ENCODE measurements at regions not wholly inside any gene's neighbourhood (a gene's known extent, or its start where the extent isn't known, plus 50 kb on each side); places are given as distances from the start of the nearest gene placed in this dataset.

- Mint-ChIP-seq H3K4me1 (ENCODE audit: low read depth, unreplicated experiment) (no peaks in the 10 kb centered on the region), H3K9me3 (ENCODE audit: low read depth, unreplicated experiment) (no peaks in the 10 kb centered on the region), H3K27ac (ENCODE audit: unreplicated experiment) (no peak overlapping the region), H3K27me3 (ENCODE audit: unreplicated experiment) (no peaks in the 10 kb centered on the region), H3K36me3 (ENCODE audit: insufficient read depth, unreplicated experiment) (no peaks in the 10 kb centered on the region), H3K4me3 (ENCODE audit: low read depth, unreplicated experiment) (no peak overlapping the region)
- no peak for TF ChIP-seq CTCF (IDR thresholded peaks at IDR 0.05; ENCODE audit: unreplicated experiment)
- intact Hi-C loops (cut with micrococcal nuclease; ENCODE audit: unreplicated experiment): no loop called here
- CTCF ChIA-PET: no interaction called here
- no TSS peak for BruUV-seq (replicated peaks)
- no peak for DNase-seq
Measured at GRCh38 chr2:117639401-117639800, 175.1 kb upstream of the DDX18 start.

GRCh38 chr2:117644403-117644802, 170.1 kb upstream of the DDX18 start:
- Mint-ChIP-seq H3K36me3 (ENCODE audit: insufficient read depth, unreplicated experiment) (no peaks in the 10 kb centered on the region), H3K9me3 (ENCODE audit: low read depth, unreplicated experiment) (peaks cover 3% of the 10 kb centered on the region), H3K4me3 (ENCODE audit: low read depth, unreplicated experiment) (no peak overlapping the region), H3K27ac (ENCODE audit: unreplicated experiment) (no peak overlapping the region), H3K4me1 (ENCODE audit: low read depth, unreplicated experiment) (no peaks in the 10 kb centered on the region), H3K27me3 (ENCODE audit: unreplicated experiment) (no peaks in the 10 kb centered on the region)
- no peak for DNase-seq
- TF ChIP-seq CTCF (IDR thresholded peaks at IDR 0.05; ENCODE audit: unreplicated experiment): no peak
- CTCF ChIA-PET: no interaction called here
- intact Hi-C loops (cut with micrococcal nuclease; ENCODE audit: unreplicated experiment): no loop called here
- BruUV-seq (replicated peaks): no TSS peak

GRCh38 chr2:117645458-117645857, 169.0 kb upstream of the DDX18 start:
- no peaks in the 10 kb centered on the region for H3K36me3 Mint-ChIP-seq (ENCODE audit: insufficient read depth, unreplicated experiment)
- no peaks in the 10 kb centered on the region for H3K27me3 Mint-ChIP-seq (ENCODE audit: unreplicated experiment)
- CTCF ChIA-PET: no interaction called here
- no TSS peak for BruUV-seq (replicated peaks)
- H3K4me3 Mint-ChIP-seq (ENCODE audit: low read depth, unreplicated experiment): no peak overlapping the region
- DNase-seq: no peak
- no peak for TF ChIP-seq CTCF (IDR thresholded peaks at IDR 0.05; ENCODE audit: unreplicated experiment)
- intact Hi-C loops (cut with micrococcal nuclease; ENCODE audit: unreplicated experiment): no loop called here
- no peak overlapping the region for H3K27ac Mint-ChIP-seq (ENCODE audit: unreplicated experiment)
- H3K4me1 Mint-ChIP-seq (ENCODE audit: low read depth, unreplicated experiment): no peaks in the 10 kb centered on the region
- peaks cover 3% of the 10 kb centered on the region for H3K9me3 Mint-ChIP-seq (ENCODE audit: low read depth, unreplicated experiment)

- intact Hi-C loops (cut with micrococcal nuclease; ENCODE audit: unreplicated experiment): no loop called here
- Mint-ChIP-seq H3K36me3 (ENCODE audit: insufficient read depth, unreplicated experiment) (no peaks in the 10 kb centered on the region), H3K4me1 (ENCODE audit: low read depth, unreplicated experiment) (no peaks in the 10 kb centered on the region), H3K9me3 (ENCODE audit: low read depth, unreplicated experiment) (peaks cover 3% of the 10 kb centered on the region), H3K27ac (ENCODE audit: unreplicated experiment) (no peak overlapping the region), H3K27me3 (ENCODE audit: unreplicated experiment) (no peaks in the 10 kb centered on the region), H3K4me3 (ENCODE audit: low read depth, unreplicated experiment) (no peak overlapping the region)
- no TSS peak for BruUV-seq (replicated peaks)
- CTCF ChIA-PET: no interaction called here
- no peak for DNase-seq
- no peak for TF ChIP-seq CTCF (IDR thresholded peaks at IDR 0.05; ENCODE audit: unreplicated experiment)
Measured at GRCh38 chr2:117646099-117646498, 168.4 kb upstream of the DDX18 start.

- Mint-ChIP-seq H3K9me3 (ENCODE audit: low read depth, unreplicated experiment) (peaks cover 3% of the 10 kb centered on the region), H3K27me3 (ENCODE audit: unreplicated experiment) (no peaks in the 10 kb centered on the region), H3K4me1 (ENCODE audit: low read depth, unreplicated experiment) (no peaks in the 10 kb centered on the region), H3K27ac (ENCODE audit: unreplicated experiment) (no peak overlapping the region), H3K36me3 (ENCODE audit: insufficient read depth, unreplicated experiment) (no peaks in the 10 kb centered on the region), H3K4me3 (ENCODE audit: low read depth, unreplicated experiment) (no peak overlapping the region)
- CTCF ChIA-PET: no interaction called here
- DNase-seq: no peak
- intact Hi-C loops (cut with micrococcal nuclease; ENCODE audit: unreplicated experiment): no loop called here
- no peak for TF ChIP-seq CTCF (IDR thresholded peaks at IDR 0.05; ENCODE audit: unreplicated experiment)
- BruUV-seq (replicated peaks): no TSS peak
Measured at GRCh38 chr2:117646872-117647271, 167.6 kb upstream of the DDX18 start.

All from Calu3 (cell line).